Neural progenitor cell (in vitro differentiated cells): ENCODE measurements at regions not wholly inside any gene's neighbourhood (a gene's known extent, or its start where the extent isn't known, plus 50 kb on each side); places are given as distances from the start of the nearest gene placed in this dataset.
"Not testable (repeated sequence)": the region's sequence is repeated elsewhere in the genome, so short reads cannot be mapped to it uniquely, and the experiment has no call there.

Experiments used
- EZH2 ChIP-seq: fragments of 200-600 bp; sonication (generic); IDR thresholded peaks from 2 replicates; pipeline ENCODE4 v1.6.1; 2017; ENCODE audit warnings: antibody characterized with exemption, mild to moderate bottlenecking, moderate library complexity
- TF ChIP-seq, protein P1 (sequence below): fragments of 200-600 bp; sonication (generic); IDR thresholded peaks from 2 replicates; pipeline ENCODE4 v1.5.1; 2017; ENCODE audit warnings: antibody characterized with exemption, mild to moderate bottlenecking

- TF ChIP-seq, protein P1, sequence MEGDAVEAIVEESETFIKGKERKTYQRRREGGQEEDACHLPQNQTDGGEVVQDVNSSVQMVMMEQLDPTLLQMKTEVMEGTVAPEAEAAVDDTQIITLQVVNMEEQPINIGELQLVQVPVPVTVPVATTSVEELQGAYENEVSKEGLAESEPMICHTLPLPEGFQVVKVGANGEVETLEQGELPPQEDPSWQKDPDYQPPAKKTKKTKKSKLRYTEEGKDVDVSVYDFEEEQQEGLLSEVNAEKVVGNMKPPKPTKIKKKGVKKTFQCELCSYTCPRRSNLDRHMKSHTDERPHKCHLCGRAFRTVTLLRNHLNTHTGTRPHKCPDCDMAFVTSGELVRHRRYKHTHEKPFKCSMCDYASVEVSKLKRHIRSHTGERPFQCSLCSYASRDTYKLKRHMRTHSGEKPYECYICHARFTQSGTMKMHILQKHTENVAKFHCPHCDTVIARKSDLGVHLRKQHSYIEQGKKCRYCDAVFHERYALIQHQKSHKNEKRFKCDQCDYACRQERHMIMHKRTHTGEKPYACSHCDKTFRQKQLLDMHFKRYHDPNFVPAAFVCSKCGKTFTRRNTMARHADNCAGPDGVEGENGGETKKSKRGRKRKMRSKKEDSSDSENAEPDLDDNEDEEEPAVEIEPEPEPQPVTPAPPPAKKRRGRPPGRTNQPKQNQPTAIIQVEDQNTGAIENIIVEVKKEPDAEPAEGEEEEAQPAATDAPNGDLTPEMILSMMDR = not testable (repeated sequence)
- not testable (repeated sequence) for TF ChIP-seq EZH2
Observed at GRCh38 chr2:193833895-193834294, 1639.2 kb upstream of the TMEFF2 start.
